PC-3 (cell line): ENCODE measurements at regions not wholly inside any gene's neighbourhood (a gene's known extent, or its start where the extent isn't known, plus 50 kb on each side); places are given as distances from the start of the nearest gene placed in this dataset.

Experiments used
- ATAC-seq: fragments of 200-7000 bp; cut with Tn5 transposase; 2 replicates; pipeline ENCODE4 v1.9.1; 2020; ENCODE audit warnings: mild to moderate bottlenecking, moderate library complexity
- BruUV-seq: library from RNA; stranded (reverse); fragments of 400-500 nt; replicated peaks from 2 replicates; lab custom pipeline; 2021; lab: Mats Ljungman, UMichigan
- CTCF ChIA-PET: fragments of 300-600 bp; sonication (Branson Sonifier 250); formaldehyde crosslinking; loops from one replicate; lab custom pipeline; 2022; ENCODE audit warnings: antibody characterized with exemption; lab: Charles Lee
- POLR2A ChIA-PET: fragments of 300-600 bp; sonication (Branson Sonifier 250); formaldehyde crosslinking; loops from one replicate; lab custom pipeline; 2022; ENCODE audit warnings: antibody characterized with exemption; ENCODE audit not compliant: unreplicated experiment; lab: Charles Lee
- DNase-seq: peaks from one replicate; pipeline ENCODE4 v3.0.0-alpha.2; 2015
- H2AFZ ChIP-seq: fragments of 300-600 bp; sonication (generic); 2 replicates; pipeline ENCODE4 v1.6.0; 2016; ENCODE audit warnings: antibody characterized with exemption, low read length
- H3F3A ChIP-seq: fragments of 300-600 bp; sonication (generic); one replicate; pipeline ENCODE4 v1.6.0; 2017; ENCODE audit warnings: antibody characterized with exemption, low read length, control low read depth, mild to moderate bottlenecking; ENCODE audit not compliant: unreplicated experiment
- H3K27ac ChIP-seq: fragments of 300-600 bp; sonication (generic); 2 replicates; pipeline ENCODE4 v1.5.1; 2016; ENCODE audit warnings: mild to moderate bottlenecking, low read length
- H3K27me3 ChIP-seq: fragments of 300-600 bp; sonication (generic); 2 replicates; pipeline ENCODE4 v1.6.1; 2016; ENCODE audit warnings: low read length, mixed read lengths
- H3K36me3 ChIP-seq: fragments of 300-600 bp; sonication (generic); 2 replicates; pipeline ENCODE4 v1.6.1; 2016; ENCODE audit warnings: low read depth, mixed run types, low read length, mixed read lengths
- H3K4me1 ChIP-seq: fragments of 300-600 bp; sonication (generic); 2 replicates; pipeline ENCODE4 v1.5.1; 2016; ENCODE audit warnings: low read length; ENCODE audit not compliant: insufficient read depth
- H3K4me2 ChIP-seq: fragments of 300-600 bp; sonication (generic); 2 replicates; pipeline ENCODE4 v1.6.0; 2016; ENCODE audit warnings: low read length
- H3K4me3 ChIP-seq: fragments of 300-600 bp; sonication (generic); 2 replicates; pipeline ENCODE4 v1.5.1; 2016; ENCODE audit warnings: mild to moderate bottlenecking, low read length, mixed read lengths
- H3K79me2 ChIP-seq: fragments of 300-600 bp; sonication (generic); 2 replicates; pipeline ENCODE4 v1.6.1; 2017; ENCODE audit warnings: low read length, mixed read lengths
- H3K9ac ChIP-seq: fragments of 300-600 bp; sonication (generic); 2 replicates; pipeline ENCODE4 v1.6.0; 2016; ENCODE audit warnings: mild to moderate bottlenecking, low read length
- H3K9me2 ChIP-seq: fragments of 300-600 bp; sonication (generic); replicated peaks from 2 replicates; pipeline ENCODE4 v1.6.1; 2016; ENCODE audit warnings: mixed run types, low read length, mixed read lengths
- H3K9me3 ChIP-seq: fragments of 300-600 bp; sonication (generic); 2 replicates; pipeline ENCODE4 v1.6.1; 2016; ENCODE audit warnings: low read length, mixed read lengths
- H4K20me1 ChIP-seq: fragments of 300-600 bp; sonication (generic); 2 replicates; pipeline ENCODE4 v1.6.1; 2016; ENCODE audit warnings: low read length, mixed read lengths
- CTCF ChIP-seq: fragments of 300-600 bp; sonication (generic); conservative IDR thresholded peaks from 2 replicates; pipeline ENCODE4 v1.5.1; 2017; ENCODE audit warnings: antibody characterized with exemption, low read depth, mild to moderate bottlenecking, low read length
- EZH2 ChIP-seq: fragments of 300-600 bp; sonication (generic); IDR thresholded peaks from one replicate; pipeline ENCODE4 v1.6.1; 2017; ENCODE audit warnings: antibody characterized with exemption, mild to moderate bottlenecking, low read length; ENCODE audit not compliant: unreplicated experiment
- EZH2phosphoT487 ChIP-seq: fragments of 300-600 bp; sonication (generic); IDR thresholded peaks from 2 replicates; pipeline ENCODE4 v1.6.1; 2018; ENCODE audit warnings: mild to moderate bottlenecking, antibody characterized with exemption, low read length, borderline replicate concordance
- intact Hi-C: fragments of 100-400 bp; cut with micrococcal nuclease; formaldehyde crosslinking; loops from 2 replicates; pipeline ENCODE4 v1.9.0; 2023

GRCh38 chr7:31457551-31457950, 56.3 kb upstream of the ITPRID1 start:
- H3K4me3 ChIP-seq = no peak overlapping the region
- no TSS peak for BruUV-seq
- CTCF ChIA-PET = no interaction called here

GRCh38 chr7:31458203-31458602, 55.7 kb upstream of the ITPRID1 start:
- DNase-seq (no peak), ATAC-seq (no peak)
- Histone ChIP-seq H3K27me3 (peaks cover 62% of the 10 kb centered on the region), H3F3A (no peaks in the 10 kb centered on the region), H3K79me2 (no peaks in the 10 kb centered on the region), H3K9ac (no peak overlapping the region), H2AFZ (no peak overlapping the region), H3K9me3 (no peaks in the 10 kb centered on the region), H3K27ac (no peak overlapping the region), H3K4me1 (no peaks in the 10 kb centered on the region), H3K4me3 (no peak overlapping the region), H3K4me2 (no peak overlapping the region), H4K20me1 (no peaks in the 10 kb centered on the region), H3K9me2 (no peaks in the 10 kb centered on the region), H3K36me3 (no peaks in the 10 kb centered on the region)
- intact Hi-C loops = no loop called here
- TF ChIP-seq EZH2 (no peak), CTCF (no peak), EZH2phosphoT487 (no peak)
- ChIA-PET CTCF (no interaction called here), POLR2A (no interaction called here)
- no TSS peak for BruUV-seq

More at GRCh38 chr7:31457551-31457950, 56.3 kb upstream of the ITPRID1 start:
- ATAC-seq (no peak), DNase-seq (no peak)
- Histone ChIP-seq H3K9ac (no peak overlapping the region), H3K4me2 (no peak overlapping the region), H4K20me1 (no peaks in the 10 kb centered on the region), H2AFZ (no peak overlapping the region), H3K79me2 (no peaks in the 10 kb centered on the region), H3K9me3 (no peaks in the 10 kb centered on the region), H3K27me3 (peaks cover 62% of the 10 kb centered on the region), H3K27ac (no peak overlapping the region), H3K4me1 (no peaks in the 10 kb centered on the region), H3K36me3 (no peaks in the 10 kb centered on the region), H3F3A (no peaks in the 10 kb centered on the region), H3K9me2 (no peaks in the 10 kb centered on the region)
- intact Hi-C loops = no loop called here
- TF ChIP-seq EZH2 = no peak
- TF ChIP-seq EZH2phosphoT487 = no peak
- no peak for TF ChIP-seq CTCF
- POLR2A ChIA-PET = no interaction called here

GRCh38 chr7:31462636-31463035, 51.3 kb upstream of the ITPRID1 start:
- intact Hi-C loops = no loop called here
- no peaks in the 10 kb centered on the region for H3K9me2 ChIP-seq
- ChIA-PET POLR2A (no interaction called here), CTCF (no interaction called here)
- H3K27me3 ChIP-seq = peaks cover 35% of the 10 kb centered on the region
- no peak overlapping the region for H3K9ac ChIP-seq
- H3K4me2 ChIP-seq = no peak overlapping the region
- no peak for DNase-seq
- H3K4me1 ChIP-seq = peaks cover 18% of the 10 kb centered on the region
- H3F3A ChIP-seq = no peaks in the 10 kb centered on the region
- no peaks in the 10 kb centered on the region for H3K9me3 ChIP-seq
- no peaks in the 10 kb centered on the region for H3K79me2 ChIP-seq
- ATAC-seq = no peak
- no peaks in the 10 kb centered on the region for H4K20me1 ChIP-seq
- BruUV-seq = no TSS peak
- TF ChIP-seq EZH2 = no peak
- TF ChIP-seq EZH2phosphoT487 = no peak
- no peak for TF ChIP-seq CTCF
- no peak overlapping the region for H3K27ac ChIP-seq
- H3K4me3 ChIP-seq = no peak overlapping the region
- H3K36me3 ChIP-seq = no peaks in the 10 kb centered on the region
- no peak overlapping the region for H2AFZ ChIP-seq
